ENCODE measurements at regions not wholly inside any gene's neighbourhood (a gene's known extent, or its start where the extent isn't known, plus 50 kb on each side); places are given as distances from the start of the nearest gene placed in this dataset.

GRCh38 chr1:104592926-104593325, 843.2 kb downstream of the AMY1C start:
- no peak overlapping the region for H3K4me3 ChIP-seq (ENCODE audit: low read depth, poor library complexity, severe bottlenecking)
- intact Hi-C loops (cut with DNase I; ENCODE audit: low total_unique reads) = no loop called here
- TF ChIP-seq CTCF (IDR thresholded peaks at IDR 0.05) = no peak
- TF ChIP-seq POLR2A (IDR thresholded peaks at IDR 0.05) = no peak
- DNase-seq (ENCODE audit: low spot score in 2 of 2) = no peak
- WGBS, 2 donors = 78 to 87% methylated on average over 3 of the region's 3 CpGs

- TF ChIP-seq CTCF (IDR thresholded peaks at IDR 0.05) = no peak
- TF ChIP-seq POLR2A (IDR thresholded peaks at IDR 0.05) = no peak
- DNase-seq (ENCODE audit: low spot score in 2 of 2) = no peak
- intact Hi-C loops (cut with DNase I; ENCODE audit: low total_unique reads) = no loop called here
- no peak overlapping the region for H3K4me3 ChIP-seq (ENCODE audit: low read depth, poor library complexity, severe bottlenecking)
- WGBS, 2 donors = 65 to 75% methylated on average over 4 of the region's 4 CpGs
Measured at GRCh38 chr1:104593413-104594187, 843.9 kb downstream of the AMY1C start.

GRCh38 chr1:104617474-104617873, 867.8 kb downstream of the AMY1C start:
- TF ChIP-seq CTCF (IDR thresholded peaks at IDR 0.05) = no peak
- no peak for TF ChIP-seq POLR2A (IDR thresholded peaks at IDR 0.05)
- intact Hi-C loops (cut with DNase I; ENCODE audit: low total_unique reads) = no loop called here
- 85 to 93% methylated on average over 5 of the region's 5 CpGs for WGBS, 2 donors
- DNase-seq (ENCODE audit: low spot score in 2 of 2) = no peak
- no peak overlapping the region for H3K4me3 ChIP-seq (ENCODE audit: low read depth, poor library complexity, severe bottlenecking)

GRCh38 chr1:104621221-104621620, 871.5 kb downstream of the AMY1C start:
- TF ChIP-seq CTCF (IDR thresholded peaks at IDR 0.05) = no peak
- TF ChIP-seq POLR2A (IDR thresholded peaks at IDR 0.05) = no peak
- intact Hi-C loops (cut with DNase I; ENCODE audit: low total_unique reads) = no loop called here
- no peak overlapping the region for H3K4me3 ChIP-seq (ENCODE audit: low read depth, poor library complexity, severe bottlenecking)
- DNase-seq (ENCODE audit: low spot score in 2 of 2) = no peak
- WGBS, 2 donors = 76 to 82% methylated on average over 2 of the region's 2 CpGs

GRCh38 chr1:104624538-104624937, 874.8 kb downstream of the AMY1C start:
- no peak overlapping the region for H3K4me3 ChIP-seq (ENCODE audit: low read depth, poor library complexity, severe bottlenecking)
- WGBS, 2 donors = 74 to 76% methylated on average over 1 of the region's 1 CpG
- no peak for DNase-seq (ENCODE audit: low spot score in 2 of 2)
- intact Hi-C loops (cut with DNase I; ENCODE audit: low total_unique reads) = no loop called here
- TF ChIP-seq CTCF (IDR thresholded peaks at IDR 0.05) = no peak
- TF ChIP-seq POLR2A (IDR thresholded peaks at IDR 0.05) = no peak

GRCh38 chr1:104629589-104629988, 879.9 kb downstream of the AMY1C start:
- WGBS, 2 donors = 52 to 55% methylated on average over 1 of the region's 1 CpG
- TF ChIP-seq POLR2A (IDR thresholded peaks at IDR 0.05) (no peak), CTCF (IDR thresholded peaks at IDR 0.05) (no peak)
- intact Hi-C loops (cut with DNase I; ENCODE audit: low total_unique reads) = no loop called here
- H3K4me3 ChIP-seq (ENCODE audit: low read depth, poor library complexity, severe bottlenecking) = no peak overlapping the region
- no peak for DNase-seq (ENCODE audit: low spot score in 2 of 2)
